Activated naive CD4-positive, alpha-beta T cell treated with anti-CD3 and anti-CD28 coated beads, Interleukin-2, amount 50 U/mL, for 24 hours (primary cell): ENCODE measurements at regions not wholly inside any gene's neighbourhood (a gene's known extent, or its start where the extent isn't known, plus 50 kb on each side); places are given as distances from the start of the nearest gene placed in this dataset.
A peak's percentile ranks its signal among the peaks of the same experiment; 100 is the strongest.
"Not testable (repeated sequence)": the region's sequence is repeated elsewhere in the genome, so short reads cannot be mapped to it uniquely, and the experiment has no call there.

Experiments
- H3K27ac Mint-ChIP-seq: one replicate; pipeline ENCODE4 v1.8.0; 2021; ENCODE audit warnings: mild to moderate bottlenecking, mixed read lengths
- H3K27me3 Mint-ChIP-seq: one replicate; pipeline ENCODE4 v1.8.0; 2021; ENCODE audit warnings: mixed read lengths
- H3K36me3 Mint-ChIP-seq: one replicate; pipeline ENCODE4 v1.8.0; 2021; ENCODE audit warnings: mixed read lengths
- H3K4me1 Mint-ChIP-seq: one replicate; pipeline ENCODE4 v1.8.0; 2021; ENCODE audit warnings: mixed read lengths
- H3K4me3 Mint-ChIP-seq: one replicate; pipeline ENCODE4 v1.8.0; 2021; ENCODE audit warnings: mild to moderate bottlenecking, mixed read lengths
- H3K9me3 Mint-ChIP-seq: one replicate; pipeline ENCODE4 v1.8.0; 2021; ENCODE audit warnings: mixed read lengths

- H3K27ac Mint-ChIP-seq, result no peak overlapping the region
- H3K4me3 Mint-ChIP-seq, result no peak overlapping the region
- no peaks in the 10 kb centered on the region for H3K27me3 Mint-ChIP-seq
- H3K36me3 Mint-ChIP-seq, result no peaks in the 10 kb centered on the region
- H3K4me1 Mint-ChIP-seq, result no peaks in the 10 kb centered on the region
- H3K9me3 Mint-ChIP-seq, result no peaks in the 10 kb centered on the region
These were observed 216.7 kb upstream of the SFSWAP start for GRCh38 chr12:131494216-131494615.

GRCh38 chr12:131494741-131495524, 216.0 kb upstream of the SFSWAP start:
- no peak overlapping the region for H3K27ac Mint-ChIP-seq
- H3K9me3 Mint-ChIP-seq, result no peaks in the 10 kb centered on the region
- H3K27me3 Mint-ChIP-seq, result no peaks in the 10 kb centered on the region

GRCh38 chr12:131497966-131498365, 212.9 kb upstream of the SFSWAP start:
- H3K27ac Mint-ChIP-seq, result no peak overlapping the region
- H3K4me1 Mint-ChIP-seq, result no peaks in the 10 kb centered on the region
- H3K9me3 Mint-ChIP-seq, result no peaks in the 10 kb centered on the region
- H3K36me3 Mint-ChIP-seq, result no peaks in the 10 kb centered on the region
- no peaks in the 10 kb centered on the region for H3K27me3 Mint-ChIP-seq
- H3K4me3 Mint-ChIP-seq, result no peak overlapping the region

More at GRCh38 chr12:131494741-131495524, 216.0 kb upstream of the SFSWAP start:
- H3K4me3 Mint-ChIP-seq, result no peak overlapping the region
- no peaks in the 10 kb centered on the region for H3K4me1 Mint-ChIP-seq
- H3K36me3 Mint-ChIP-seq, result no peaks in the 10 kb centered on the region

GRCh38 chr12:131499160-131499863, 211.6 kb upstream of the SFSWAP start:
- no peak overlapping the region for H3K27ac Mint-ChIP-seq
- H3K4me1 Mint-ChIP-seq, result no peaks in the 10 kb centered on the region
- H3K4me3 Mint-ChIP-seq, result no peak overlapping the region
- no peaks in the 10 kb centered on the region for H3K9me3 Mint-ChIP-seq
- H3K27me3 Mint-ChIP-seq, result no peaks in the 10 kb centered on the region
- H3K36me3 Mint-ChIP-seq, result no peaks in the 10 kb centered on the region

- H3K27ac Mint-ChIP-seq, result no peak overlapping the region
- no peaks in the 10 kb centered on the region for H3K36me3 Mint-ChIP-seq
- H3K27me3 Mint-ChIP-seq, result no peaks in the 10 kb centered on the region
- no peak overlapping the region for H3K4me3 Mint-ChIP-seq
- no peaks in the 10 kb centered on the region for H3K9me3 Mint-ChIP-seq
- H3K4me1 Mint-ChIP-seq, result no peaks in the 10 kb centered on the region
These were observed 211.1 kb upstream of the SFSWAP start for GRCh38 chr12:131499864-131500190.

- Mint-ChIP-seq H3K36me3 (no peaks in the 10 kb centered on the region), H3K4me3 (no peak overlapping the region), H3K27ac (no peak overlapping the region), H3K9me3 (no peaks in the 10 kb centered on the region), H3K27me3 (no peaks in the 10 kb centered on the region), H3K4me1 (no peaks in the 10 kb centered on the region)
These were observed 210.3 kb upstream of the SFSWAP start for GRCh38 chr12:131500564-131500963.

- H3K36me3 Mint-ChIP-seq, result no peaks in the 10 kb centered on the region
- H3K4me1 Mint-ChIP-seq, result peaks cover 3% of the 10 kb centered on the region
- no peaks in the 10 kb centered on the region for H3K27me3 Mint-ChIP-seq
- no peak overlapping the region for H3K4me3 Mint-ChIP-seq
- H3K27ac Mint-ChIP-seq, result no peak overlapping the region
- H3K9me3 Mint-ChIP-seq, result no peaks in the 10 kb centered on the region
These were observed 205.3 kb upstream of the SFSWAP start for GRCh38 chr12:131505561-131505960.

GRCh38 chr12:131506426-131506825, 204.5 kb upstream of the SFSWAP start:
- Mint-ChIP-seq H3K9me3 (no peaks in the 10 kb centered on the region), H3K27me3 (no peaks in the 10 kb centered on the region), H3K4me3 (no peak overlapping the region), H3K27ac (no peak overlapping the region), H3K36me3 (no peaks in the 10 kb centered on the region), H3K4me1 (peaks cover 11% of the 10 kb centered on the region)

GRCh38 chr12:131507094-131507493, 203.8 kb upstream of the SFSWAP start:
- H3K27me3 Mint-ChIP-seq, result no peaks in the 10 kb centered on the region
- no peak overlapping the region for H3K4me3 Mint-ChIP-seq
- H3K36me3 Mint-ChIP-seq, result no peaks in the 10 kb centered on the region
- H3K9me3 Mint-ChIP-seq, result no peaks in the 10 kb centered on the region
- H3K27ac Mint-ChIP-seq, result no peak overlapping the region
- H3K4me1 Mint-ChIP-seq, result peaks cover 16% of the 10 kb centered on the region

GRCh38 chr12:131507881-131508280, 203.0 kb upstream of the SFSWAP start:
- H3K27me3 Mint-ChIP-seq, result no peaks in the 10 kb centered on the region
- peaks cover 24% of the 10 kb centered on the region for H3K4me1 Mint-ChIP-seq
- H3K36me3 Mint-ChIP-seq, result no peaks in the 10 kb centered on the region
- no peak overlapping the region for H3K27ac Mint-ChIP-seq
- no peak overlapping the region for H3K4me3 Mint-ChIP-seq
- H3K9me3 Mint-ChIP-seq, result no peaks in the 10 kb centered on the region

GRCh38 chr12:131509701-131510100, 201.2 kb upstream of the SFSWAP start:
- no peaks in the 10 kb centered on the region for H3K9me3 Mint-ChIP-seq
- H3K4me3 Mint-ChIP-seq, result no peak overlapping the region
- no peaks in the 10 kb centered on the region for H3K27me3 Mint-ChIP-seq
- no peaks in the 10 kb centered on the region for H3K36me3 Mint-ChIP-seq
- H3K4me1 Mint-ChIP-seq, result peaks cover 24% of the 10 kb centered on the region
- H3K27ac Mint-ChIP-seq, result no peak overlapping the region

- Mint-ChIP-seq H3K27ac (no peak overlapping the region), H3K4me1 (peaks cover 24% of the 10 kb centered on the region), H3K36me3 (peaks cover 2% of the 10 kb centered on the region), H3K9me3 (no peaks in the 10 kb centered on the region), H3K27me3 (no peaks in the 10 kb centered on the region), H3K4me3 (no peak overlapping the region)
These were observed 200.5 kb upstream of the SFSWAP start for GRCh38 chr12:131510431-131510830.

GRCh38 chr12:131511391-131511802, 199.5 kb upstream of the SFSWAP start:
- peak overlapping the region; percentile 52 for H3K27ac Mint-ChIP-seq
- H3K4me3 Mint-ChIP-seq, result no peak overlapping the region
- H3K4me1 Mint-ChIP-seq, result peaks cover 24% of the 10 kb centered on the region
- H3K36me3 Mint-ChIP-seq, result peaks cover 5% of the 10 kb centered on the region
- no peaks in the 10 kb centered on the region for H3K27me3 Mint-ChIP-seq
- H3K9me3 Mint-ChIP-seq, result peaks cover 6% of the 10 kb centered on the region

GRCh38 chr12:131511803-131512561, 198.9 kb upstream of the SFSWAP start:
- Mint-ChIP-seq H3K4me1 (peaks cover 24% of the 10 kb centered on the region), H3K4me3 (no peak overlapping the region), H3K9me3 (peaks cover 6% of the 10 kb centered on the region), H3K36me3 (peaks cover 5% of the 10 kb centered on the region), H3K27me3 (no peaks in the 10 kb centered on the region), H3K27ac (peak overlapping the region; percentile 6)

GRCh38 chr12:131513606-131514005, 197.3 kb upstream of the SFSWAP start:
- H3K27ac Mint-ChIP-seq, result peak overlapping the region; percentile 30
- peaks cover 24% of the 10 kb centered on the region for H3K4me1 Mint-ChIP-seq
- no peaks in the 10 kb centered on the region for H3K27me3 Mint-ChIP-seq
- H3K9me3 Mint-ChIP-seq, result peaks cover 6% of the 10 kb centered on the region
- H3K4me3 Mint-ChIP-seq, result no peak overlapping the region
- H3K36me3 Mint-ChIP-seq, result peaks cover 8% of the 10 kb centered on the region

GRCh38 chr12:131520553-131520952, 190.3 kb upstream of the SFSWAP start:
- not testable (repeated sequence) for H3K27me3 Mint-ChIP-seq, H3K9me3 Mint-ChIP-seq, H3K36me3 Mint-ChIP-seq, H3K4me3 Mint-ChIP-seq, H3K27ac Mint-ChIP-seq, H3K4me1 Mint-ChIP-seq
